Peyer's patch (tissue), 4 donors: ENCODE measurements at regions not wholly inside any gene's neighbourhood (a gene's known extent, or its start where the extent isn't known, plus 50 kb on each side); places are given as distances from the start of the nearest gene placed in this dataset.

ENCODE experiments used
- CTCF ChIP-seq, 6 experiments: fragments of 450-650 bp in 4 of 6; fragments of 200-600 bp in 2 of 6; sonication (generic) in 1 of 6; IDR thresholded peaks; one replicate each; pipeline ENCODE4 v1.5.1; 2017 to 2019; ENCODE audit warnings: antibody characterized with exemption in 6 of 6, mild to moderate bottlenecking in 3 of 6, moderate library complexity in 1 of 6
- POLR2A ChIP-seq, 2 donors: fragments of 450-650 bp; IDR thresholded peaks; one replicate each; pipeline ENCODE4 v1.5.1; 2017; ENCODE audit warnings: antibody characterized with exemption in 2 of 2, mild to moderate bottlenecking in 2 of 2, moderate library complexity in 2 of 2

GRCh38 chr10:128781637-128782036 is 655.4 kb upstream of the MKI67 start:
- no peak for TF ChIP-seq CTCF (IDR thresholded peaks at IDR 0.05)
- no peak for TF ChIP-seq POLR2A (IDR thresholded peaks at IDR 0.05)
